ENCODE measurements at regions not wholly inside any gene's neighbourhood (a gene's known extent, or its start where the extent isn't known, plus 50 kb on each side); places are given as distances from the start of the nearest gene placed in this dataset.

- Histone ChIP-seq H3K4me3 (replicated peaks in 1 of 4; ENCODE audit: control extremely low read depth in 1 of 4, insufficient read depth in 1 of 4, low read depth in 3 of 4, low read length in 4 of 4) (no peak overlapping the region), H3K4me2 (ENCODE audit: extremely low read depth, insufficient read depth, low read length) (no peak overlapping the region), H3K36me3 (ENCODE audit: control insufficient read depth, insufficient read depth, low read length) (no peaks in the 10 kb centered on the region), H3K9me3 (ENCODE audit: control insufficient read depth, insufficient read depth, low read depth, low read length) (no peaks in the 10 kb centered on the region), H3K27me3 (ENCODE audit: control insufficient read depth, insufficient read depth, low read length) (no peaks in the 10 kb centered on the region), H3K79me2 (ENCODE audit: control insufficient read depth, insufficient read depth, low read length) (no peaks in the 10 kb centered on the region), H3K27ac (ENCODE audit: insufficient read depth, low read length) (no peak overlapping the region), H3K4me1 (ENCODE audit: control insufficient read depth, extremely low read depth, insufficient read depth, low read length) (no peaks in the 10 kb centered on the region), H4K20me1 (ENCODE audit: control insufficient read depth, extremely low read depth, insufficient read depth, low read length) (no peaks in the 10 kb centered on the region), H3K9ac (ENCODE audit: insufficient read depth, low read length) (no peak overlapping the region), H2AFZ (ENCODE audit: low read length) (no peak overlapping the region)
- DNase-seq (ENCODE audit: low read depth in 2 of 2), result no peak
- TF ChIP-seq CTCF (conservative IDR thresholded peaks at IDR 0.05 in 1 of 2, IDR thresholded peaks at IDR 0.05 in 1 of 2; ENCODE audit: low read depth in 1 of 2, low read length in 2 of 2) (no peak), EZH2 (IDR thresholded peaks at IDR 0.05; ENCODE audit: low read length, missing control alignments) (no peak)
Measured at GRCh38 chr4:92064574-92064973, 239.2 kb upstream of the GRID2 start.

- no peaks in the 10 kb centered on the region for H3K79me2 ChIP-seq (ENCODE audit: control insufficient read depth, insufficient read depth, low read length)
- no peaks in the 10 kb centered on the region for H3K27me3 ChIP-seq (ENCODE audit: control insufficient read depth, insufficient read depth, low read length)
- H3K27ac ChIP-seq (ENCODE audit: insufficient read depth, low read length), result no peak overlapping the region
- H3K9me3 ChIP-seq (ENCODE audit: control insufficient read depth, insufficient read depth, low read depth, low read length), result no peaks in the 10 kb centered on the region
- TF ChIP-seq EZH2 (IDR thresholded peaks at IDR 0.05; ENCODE audit: low read length, missing control alignments), result no peak
- no peak for TF ChIP-seq CTCF (conservative IDR thresholded peaks at IDR 0.05 in 1 of 2, IDR thresholded peaks at IDR 0.05 in 1 of 2; ENCODE audit: low read depth in 1 of 2, low read length in 2 of 2)
- H3K9ac ChIP-seq (ENCODE audit: insufficient read depth, low read length), result no peak overlapping the region
- no peaks in the 10 kb centered on the region for H3K36me3 ChIP-seq (ENCODE audit: control insufficient read depth, insufficient read depth, low read length)
- H3K4me3 ChIP-seq (replicated peaks in 1 of 4; ENCODE audit: control extremely low read depth in 1 of 4, insufficient read depth in 1 of 4, low read depth in 3 of 4, low read length in 4 of 4), result no peak overlapping the region
- H3K4me2 ChIP-seq (ENCODE audit: extremely low read depth, insufficient read depth, low read length), result no peak overlapping the region
- no peak overlapping the region for H2AFZ ChIP-seq (ENCODE audit: low read length)
- no peak for DNase-seq (ENCODE audit: low read depth in 2 of 2)
- H3K4me1 ChIP-seq (ENCODE audit: control insufficient read depth, extremely low read depth, insufficient read depth, low read length), result no peaks in the 10 kb centered on the region
- no peaks in the 10 kb centered on the region for H4K20me1 ChIP-seq (ENCODE audit: control insufficient read depth, extremely low read depth, insufficient read depth, low read length)
Measured at GRCh38 chr4:92066485-92066884, 237.3 kb upstream of the GRID2 start.

GRCh38 chr4:92071587-92071986 is 232.2 kb upstream of the GRID2 start:
- no peaks in the 10 kb centered on the region for H3K4me1 ChIP-seq (ENCODE audit: control insufficient read depth, extremely low read depth, insufficient read depth, low read length)
- H3K9ac ChIP-seq (ENCODE audit: insufficient read depth, low read length), result no peak overlapping the region
- H3K79me2 ChIP-seq (ENCODE audit: control insufficient read depth, insufficient read depth, low read length), result no peaks in the 10 kb centered on the region
- H4K20me1 ChIP-seq (ENCODE audit: control insufficient read depth, extremely low read depth, insufficient read depth, low read length), result no peaks in the 10 kb centered on the region
- no peak overlapping the region for H3K27ac ChIP-seq (ENCODE audit: insufficient read depth, low read length)
- H3K4me2 ChIP-seq (ENCODE audit: extremely low read depth, insufficient read depth, low read length), result no peak overlapping the region
- no peaks in the 10 kb centered on the region for H3K27me3 ChIP-seq (ENCODE audit: control insufficient read depth, insufficient read depth, low read length)
- H2AFZ ChIP-seq (ENCODE audit: low read length), result no peak overlapping the region
- TF ChIP-seq CTCF (conservative IDR thresholded peaks at IDR 0.05 in 1 of 2, IDR thresholded peaks at IDR 0.05 in 1 of 2; ENCODE audit: low read depth in 1 of 2, low read length in 2 of 2) (no peak), EZH2 (IDR thresholded peaks at IDR 0.05; ENCODE audit: low read length, missing control alignments) (no peak)
- DNase-seq (ENCODE audit: low read depth in 2 of 2), result no peak
- H3K9me3 ChIP-seq (ENCODE audit: control insufficient read depth, insufficient read depth, low read depth, low read length), result no peaks in the 10 kb centered on the region
- H3K36me3 ChIP-seq (ENCODE audit: control insufficient read depth, insufficient read depth, low read length), result no peaks in the 10 kb centered on the region
- no peak overlapping the region for H3K4me3 ChIP-seq (replicated peaks in 1 of 4; ENCODE audit: control extremely low read depth in 1 of 4, insufficient read depth in 1 of 4, low read depth in 3 of 4, low read length in 4 of 4)
